Endothelial cell of umbilical vein (primary cell): ENCODE measurements at regions not wholly inside any gene's neighbourhood (a gene's known extent, or its start where the extent isn't known, plus 50 kb on each side); places are given as distances from the start of the nearest gene placed in this dataset.

Source experiments
- CTCF ChIP-seq, 2 donors: IDR thresholded peaks; 1 replicate in 1 of 2; 2 replicates in 1 of 2; pipeline ENCODE4 v1.5.1; 2011; ENCODE audit warnings: low read length in 2 of 2, mild to moderate bottlenecking in 2 of 2, moderate library complexity in 2 of 2, control low read depth in 1 of 2, inconsistent platforms in 1 of 2, low read depth in 1 of 2; ENCODE audit not compliant: insufficient read depth in 1 of 2; ENCODE audit errors: extremely low read depth in 1 of 2
- EZH2 ChIP-seq: IDR thresholded peaks from 2 replicates; pipeline ENCODE4 v1.6.1; 2012; ENCODE audit warnings: borderline replicate concordance, low read depth, mild to moderate bottlenecking, moderate library complexity, low read length, inconsistent platforms; ENCODE audit not compliant: severe bottlenecking
- FOS ChIP-seq: IDR thresholded peaks from 2 replicates; pipeline ENCODE4 v1.6.1; 2011; ENCODE audit warnings: mild to moderate bottlenecking, low read length, moderate library complexity, borderline replicate concordance; ENCODE audit not compliant: insufficient read depth
- GATA2 ChIP-seq: IDR thresholded peaks from 2 replicates; pipeline ENCODE4 v1.7.0; 2011; ENCODE audit warnings: low read depth, mild to moderate bottlenecking, moderate library complexity, mixed read lengths, low read length; ENCODE audit not compliant: insufficient read length, insufficient read depth
- JUN ChIP-seq: IDR thresholded peaks from 2 replicates; pipeline ENCODE4 v1.6.1; 2011; ENCODE audit warnings: borderline replicate concordance, low read depth; ENCODE audit not compliant: insufficient read length, insufficient read depth
- MAX ChIP-seq: IDR thresholded peaks from 2 replicates; pipeline ENCODE4 v1.6.1; 2011; ENCODE audit not compliant: insufficient read depth, insufficient read length
- MYC ChIP-seq: IDR thresholded peaks from one replicate; pipeline ENCODE4 v1.6.1; 2011; ENCODE audit warnings: mild to moderate bottlenecking, low read depth, low read length
- POLR2A ChIP-seq: IDR thresholded peaks from 2 replicates; pipeline ENCODE4 v1.6.1; 2012; ENCODE audit warnings: low read depth, mild to moderate bottlenecking, control low read depth, low read length
- POLR2AphosphoS5 ChIP-seq: IDR thresholded peaks from 2 replicates; pipeline ENCODE4 v1.6.1; 2012; ENCODE audit warnings: low read depth, mild to moderate bottlenecking, control low read depth, low read length, moderate library complexity; ENCODE audit not compliant: insufficient read depth

- no peak for TF ChIP-seq EZH2
- no peak for TF ChIP-seq POLR2A
- TF ChIP-seq MAX, result no peak
- no peak for TF ChIP-seq CTCF (IDR thresholded peaks at IDR 0.05; ENCODE audit: extremely low read depth in 1 of 2, insufficient read depth in 1 of 2, low read depth in 1 of 2, low read length in 2 of 2)
- TF ChIP-seq POLR2AphosphoS5, result no peak
- no peak for TF ChIP-seq JUN
- TF ChIP-seq MYC, result no peak
- no peak for TF ChIP-seq GATA2
- no peak for TF ChIP-seq FOS
Observed at GRCh38 chr10:130984686-130985085, 326.8 kb downstream of the TCERG1L start.
